GM19468 (cell line): ENCODE measurements at regions not wholly inside any gene's neighbourhood (a gene's known extent, or its start where the extent isn't known, plus 50 kb on each side); places are given as distances from the start of the nearest gene placed in this dataset.

Source experiments
- ATAC-seq: cut with Tn5 transposase; IDR thresholded peaks from one replicate; pipeline ENCODE4 v1.9.1; 2021; ENCODE audit warnings: mild to moderate bottlenecking, moderate library complexity, moderate number of reproducible peaks; ENCODE audit not compliant: unreplicated experiment; ENCODE audit errors: extremely low read depth

DNA sequence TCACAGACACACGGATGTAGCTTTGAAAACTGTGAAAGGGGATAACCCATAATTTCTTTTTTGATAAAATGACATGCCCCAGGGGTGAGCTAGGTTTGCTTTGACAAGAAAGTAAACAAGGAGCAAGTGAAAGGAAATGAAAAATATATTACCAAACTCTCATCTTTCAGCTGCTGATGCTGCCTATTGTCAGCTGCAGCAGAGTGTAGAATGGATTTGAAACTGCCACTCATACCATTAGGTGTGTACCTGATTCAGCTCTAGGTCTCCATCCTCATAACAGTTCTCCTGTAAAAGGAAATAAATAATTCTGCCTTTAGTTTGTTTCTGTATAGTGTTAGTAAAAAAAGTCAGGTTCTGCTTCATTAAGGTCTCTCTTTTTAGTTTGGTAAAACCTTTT lies 415.1 kb upstream of the MARCKS start:
- ATAC-seq: no peak

DNA sequence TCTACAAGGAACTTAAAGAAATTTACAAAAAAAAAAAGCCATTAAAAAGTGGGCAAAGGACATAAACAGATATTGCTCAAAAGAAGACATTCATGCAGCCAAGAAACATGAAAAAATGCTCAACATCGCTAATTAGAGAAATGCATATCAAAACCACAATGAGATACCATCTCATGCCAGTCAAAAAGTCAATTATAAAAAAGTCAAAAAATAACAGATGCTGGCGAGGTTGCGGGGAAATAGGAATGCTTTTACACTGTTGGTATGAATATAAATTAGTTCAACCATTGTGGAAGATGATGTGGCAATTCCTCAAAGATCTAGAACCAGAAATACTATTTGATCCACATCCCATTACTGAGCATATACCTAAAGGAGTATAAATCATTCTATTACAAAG lies 411.9 kb upstream of the MARCKS start:
- ATAC-seq: no peak

DNA sequence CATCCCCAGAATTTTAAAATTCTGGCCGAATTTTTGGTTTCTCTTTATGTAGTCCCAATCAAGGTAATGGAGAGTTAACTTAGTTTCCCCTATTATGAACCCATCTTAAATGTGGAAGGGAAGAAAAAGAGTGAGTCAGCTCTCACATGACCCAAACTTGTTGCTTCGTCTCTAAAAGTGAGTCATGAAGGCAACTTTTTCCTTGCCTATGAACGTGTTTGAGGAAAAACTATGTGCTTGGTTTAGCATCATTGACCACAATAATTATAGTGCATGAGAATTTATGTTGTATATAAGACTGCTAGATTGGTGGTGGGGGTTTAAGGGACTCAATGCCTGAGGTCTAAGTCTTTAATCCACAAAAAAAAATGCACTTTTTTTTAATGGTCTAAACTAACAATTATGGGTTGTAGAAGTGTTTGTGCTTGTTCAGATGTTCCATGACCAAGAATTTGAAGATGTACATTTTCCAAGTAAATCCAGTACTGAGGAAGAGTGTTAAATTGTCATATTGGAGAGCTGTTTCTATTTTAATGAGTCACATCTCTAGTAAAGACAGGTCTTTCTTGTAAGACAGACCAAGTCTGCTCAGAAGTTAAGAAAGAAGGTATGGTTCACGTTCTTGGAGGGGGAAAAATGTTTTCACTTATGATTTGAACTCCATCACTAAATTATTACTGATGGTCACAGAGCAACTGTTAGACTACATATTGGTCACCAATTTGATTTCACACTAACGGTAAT lies 409.9 kb upstream of the MARCKS start:
- no peak for ATAC-seq

DNA sequence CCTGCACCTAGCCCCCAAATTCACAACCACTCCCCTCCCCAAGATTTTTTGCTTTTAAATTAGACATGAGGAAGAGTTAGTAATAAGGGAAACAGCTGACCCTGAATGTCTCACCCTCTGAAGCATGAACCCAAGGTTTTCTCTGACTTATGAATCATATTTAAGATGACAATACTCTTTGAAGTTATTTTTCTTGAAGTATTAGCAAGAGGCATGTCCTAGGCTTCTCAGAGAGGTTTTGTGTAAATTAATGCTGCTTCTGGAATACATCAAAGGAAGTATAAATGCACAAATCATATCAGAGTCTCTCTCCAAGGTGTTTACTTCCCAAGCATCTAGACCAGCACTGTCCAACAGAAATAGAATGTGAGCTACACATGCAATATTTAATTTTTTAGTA lies 408.1 kb upstream of the MARCKS start:
- no peak for ATAC-seq

DNA sequence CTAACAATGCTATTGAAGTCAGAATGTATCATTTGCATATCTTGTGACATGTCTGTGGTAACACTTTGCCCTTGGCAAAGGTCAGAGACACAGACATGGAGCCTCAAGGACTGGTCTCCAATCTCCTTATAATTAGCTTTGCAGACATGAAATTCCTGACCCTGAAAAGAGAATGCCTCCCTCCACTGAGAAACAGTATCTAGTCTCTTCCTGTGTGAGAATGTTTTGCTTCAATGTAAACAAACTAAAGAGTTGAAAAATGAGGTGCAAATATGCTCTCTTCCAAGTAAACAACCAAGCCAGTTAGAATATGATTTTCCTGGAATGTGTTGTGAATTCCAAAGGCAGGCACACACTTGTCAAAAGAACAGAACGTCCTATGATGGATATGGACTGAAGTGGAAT lies 407.1 kb upstream of the MARCKS start:
- ATAC-seq: no peak

DNA sequence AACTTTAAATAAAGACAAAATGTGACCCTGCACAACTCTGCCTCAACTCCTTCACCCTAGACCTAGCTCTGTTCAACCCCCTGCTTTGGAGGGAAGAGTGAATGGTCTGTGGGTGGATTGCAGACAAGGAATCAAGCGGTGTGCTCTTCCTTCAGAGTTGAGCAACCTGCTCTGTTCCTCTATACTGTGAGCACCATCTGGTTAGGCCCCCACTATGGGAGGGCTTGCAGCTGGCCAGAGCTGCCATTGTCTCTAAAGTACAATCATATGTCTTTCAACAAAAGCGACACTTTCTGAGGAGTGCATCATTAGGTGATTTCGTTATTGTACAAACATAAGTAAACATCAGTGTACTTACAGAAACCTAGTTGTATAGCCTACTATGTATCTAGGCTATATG lies 406.1 kb upstream of the MARCKS start:
- ATAC-seq: no peak

DNA sequence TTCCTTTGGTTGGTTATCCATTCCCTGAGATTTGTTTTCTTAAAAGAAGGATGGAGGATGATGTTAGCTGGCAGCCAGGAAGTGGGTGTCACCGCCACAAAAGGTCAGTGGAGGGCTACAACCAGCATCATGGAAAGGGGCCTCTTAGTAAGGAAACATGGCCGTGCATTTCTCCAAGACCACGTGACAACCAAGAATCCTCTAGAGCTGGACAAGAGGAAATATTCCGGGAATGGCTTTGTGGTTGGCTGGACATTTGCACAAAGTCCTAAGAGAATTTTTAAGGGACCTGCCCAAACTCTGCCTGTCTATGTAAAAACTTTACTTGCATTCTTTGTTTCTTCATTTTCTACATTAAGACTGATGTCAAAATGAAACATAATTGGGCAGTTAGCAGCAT lies 399.9 kb upstream of the MARCKS start:
- ATAC-seq: no peak

DNA sequence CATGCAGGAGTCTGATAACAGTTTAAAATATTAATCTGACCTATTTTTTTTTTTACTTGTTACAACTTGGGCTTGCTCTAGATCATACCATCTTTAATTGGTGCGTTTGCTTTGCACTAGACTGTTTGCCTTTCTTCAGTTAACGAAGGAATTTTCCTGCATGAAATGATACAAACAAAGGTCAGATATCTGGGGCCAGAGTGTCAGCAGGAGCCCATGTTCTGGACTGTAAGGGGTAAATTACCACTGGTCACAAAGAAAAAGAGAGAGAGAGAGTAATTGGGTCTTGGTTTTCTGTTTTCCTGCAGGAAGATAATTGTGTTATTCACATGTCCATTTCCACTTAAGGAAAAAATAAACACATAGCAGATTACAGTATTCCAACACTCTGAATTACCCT lies 399.4 kb upstream of the MARCKS start:
- ATAC-seq: no peak

DNA sequence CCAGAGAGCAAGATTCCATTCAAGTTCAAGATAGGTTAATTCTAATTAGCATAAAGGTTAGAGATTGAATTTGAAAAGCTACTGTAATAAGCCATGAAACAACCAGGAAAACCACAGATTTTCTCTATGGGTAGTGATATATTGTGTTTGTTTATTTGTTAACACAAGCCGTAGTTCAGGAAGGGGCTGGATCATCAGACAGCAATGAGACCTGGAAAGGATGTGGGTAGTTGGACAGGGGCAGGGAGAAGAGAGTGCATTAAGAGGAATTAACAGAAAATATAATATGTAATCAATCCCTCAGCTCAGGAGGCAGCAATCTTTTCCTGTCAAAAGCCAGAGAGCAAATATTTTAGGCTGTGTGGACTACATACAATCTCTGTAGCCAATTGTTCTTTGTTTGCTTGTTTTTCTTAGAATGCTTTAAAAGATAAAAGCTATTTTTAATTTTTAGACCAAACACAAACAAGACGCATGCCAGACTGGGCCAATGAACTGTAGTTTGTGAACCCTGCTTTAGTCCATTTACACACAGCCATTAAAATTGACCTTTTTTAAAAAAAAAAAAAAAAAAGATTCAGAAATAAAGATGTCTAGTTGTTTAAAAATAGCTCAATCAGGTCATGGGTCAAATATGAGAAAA lies 398.7 kb upstream of the MARCKS start:
- ATAC-seq: no peak

DNA sequence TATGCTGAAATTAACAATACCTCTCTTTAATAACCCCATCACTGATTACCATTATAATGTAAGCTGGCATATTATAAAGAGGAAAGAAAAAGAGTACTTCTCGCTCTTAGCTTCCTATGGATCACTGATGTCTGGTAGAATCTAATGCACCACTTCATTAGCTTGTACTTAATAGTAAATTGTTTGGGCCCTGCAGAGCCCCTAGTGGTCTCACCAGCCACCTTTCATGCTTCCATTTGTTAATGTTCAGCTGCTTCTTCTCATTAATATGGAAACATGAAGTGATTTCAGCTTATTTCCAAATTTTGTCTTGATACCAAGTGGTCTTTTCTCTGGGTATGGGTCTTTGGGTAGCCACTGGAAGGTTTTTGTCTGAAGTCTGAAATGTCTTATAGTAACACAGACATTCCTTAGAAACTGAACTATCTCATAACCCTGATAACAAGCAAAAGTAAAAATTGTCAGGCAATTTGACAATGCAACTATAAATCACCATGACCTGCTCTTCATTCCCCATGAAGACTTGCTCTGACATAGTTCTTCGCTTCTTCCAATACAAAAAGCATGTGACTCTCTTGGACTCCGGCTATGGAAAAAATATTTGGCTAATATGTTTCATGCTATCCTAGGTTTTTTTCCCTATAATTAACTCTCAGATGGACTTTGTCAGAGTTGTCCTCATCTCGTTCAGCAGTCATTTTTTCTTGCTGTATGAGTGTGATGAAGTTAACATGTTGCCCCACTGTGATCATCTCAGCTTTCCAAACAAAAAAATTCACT lies 395.8 kb upstream of the MARCKS start:
- ATAC-seq: no peak

DNA sequence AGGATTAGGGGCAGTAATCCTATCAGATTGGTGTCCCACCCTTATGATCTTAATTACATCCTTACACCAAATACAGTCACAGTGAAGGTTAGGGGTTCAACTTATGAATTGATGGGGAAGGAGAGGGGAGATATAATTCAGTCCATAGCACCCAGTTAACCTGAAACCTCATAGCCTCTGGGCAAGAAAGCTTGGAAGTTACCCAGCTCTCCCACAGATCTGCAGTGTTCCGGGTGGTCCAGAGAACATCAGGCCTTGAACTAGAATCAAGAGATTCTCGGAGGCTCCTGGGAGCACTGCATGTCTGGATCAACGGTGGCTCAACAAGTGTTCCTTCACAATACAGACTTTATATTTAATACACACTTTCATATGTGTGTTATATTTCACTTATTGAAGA lies 392.6 kb upstream of the MARCKS start:
- no peak for ATAC-seq

DNA sequence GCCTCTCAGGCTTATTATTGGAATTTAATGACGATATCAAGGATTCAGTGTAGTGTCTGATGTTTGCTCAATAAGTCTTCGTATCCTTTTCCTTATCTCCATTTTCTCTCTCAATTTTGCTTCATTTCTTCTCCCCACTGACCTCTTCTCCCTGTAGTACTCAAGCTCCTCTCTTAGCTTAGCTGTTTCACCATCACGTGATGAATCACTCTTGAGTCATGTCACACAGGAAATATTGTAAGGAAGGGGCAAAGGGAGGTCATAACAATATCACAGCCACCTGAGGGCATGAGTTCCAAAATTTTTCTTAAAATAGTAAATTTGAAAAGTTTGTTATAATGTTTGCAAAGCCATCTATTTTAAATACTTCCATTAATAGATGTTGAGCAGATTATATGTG lies 392.2 kb upstream of the MARCKS start:
- no peak for ATAC-seq

DNA sequence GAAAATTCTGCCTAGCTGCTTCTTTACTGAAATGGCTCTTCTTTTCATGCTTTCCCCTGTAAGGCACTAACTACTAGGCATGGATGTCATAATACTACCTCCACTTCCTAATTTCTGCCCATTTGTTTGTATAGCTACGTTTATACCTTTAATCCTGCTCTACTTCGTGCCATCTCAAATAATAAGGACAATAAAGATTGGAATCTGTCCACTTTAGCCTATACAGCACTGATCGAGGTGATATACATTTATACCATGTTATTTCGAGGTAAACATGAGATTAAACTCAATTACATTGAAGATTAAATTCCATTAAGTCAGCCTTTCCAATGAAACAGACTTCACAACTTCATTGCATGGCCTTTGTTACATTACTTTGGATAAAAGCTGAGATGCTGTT lies 390.6 kb upstream of the MARCKS start:
- ATAC-seq: no peak

DNA sequence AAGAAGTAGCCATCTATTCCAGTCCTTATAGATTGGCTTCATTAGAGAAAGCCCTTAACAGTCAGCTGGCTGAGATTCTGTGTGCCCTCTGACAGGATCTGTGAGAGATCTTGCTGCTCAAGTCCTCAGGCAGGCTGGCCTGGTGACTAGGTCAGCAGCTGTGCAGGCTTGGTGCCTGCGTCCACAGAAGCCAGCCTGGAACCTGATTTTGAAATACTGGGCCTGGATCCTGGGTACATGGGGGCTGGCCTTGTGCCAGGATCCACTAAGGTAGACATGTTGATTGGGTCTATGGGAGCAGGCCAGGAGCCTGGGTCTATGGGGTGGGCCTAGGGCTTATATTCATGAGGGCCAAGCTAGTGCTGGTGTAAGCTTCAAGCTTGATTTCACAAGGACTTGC lies 381.8 kb upstream of the MARCKS start:
- ATAC-seq: no peak

DNA sequence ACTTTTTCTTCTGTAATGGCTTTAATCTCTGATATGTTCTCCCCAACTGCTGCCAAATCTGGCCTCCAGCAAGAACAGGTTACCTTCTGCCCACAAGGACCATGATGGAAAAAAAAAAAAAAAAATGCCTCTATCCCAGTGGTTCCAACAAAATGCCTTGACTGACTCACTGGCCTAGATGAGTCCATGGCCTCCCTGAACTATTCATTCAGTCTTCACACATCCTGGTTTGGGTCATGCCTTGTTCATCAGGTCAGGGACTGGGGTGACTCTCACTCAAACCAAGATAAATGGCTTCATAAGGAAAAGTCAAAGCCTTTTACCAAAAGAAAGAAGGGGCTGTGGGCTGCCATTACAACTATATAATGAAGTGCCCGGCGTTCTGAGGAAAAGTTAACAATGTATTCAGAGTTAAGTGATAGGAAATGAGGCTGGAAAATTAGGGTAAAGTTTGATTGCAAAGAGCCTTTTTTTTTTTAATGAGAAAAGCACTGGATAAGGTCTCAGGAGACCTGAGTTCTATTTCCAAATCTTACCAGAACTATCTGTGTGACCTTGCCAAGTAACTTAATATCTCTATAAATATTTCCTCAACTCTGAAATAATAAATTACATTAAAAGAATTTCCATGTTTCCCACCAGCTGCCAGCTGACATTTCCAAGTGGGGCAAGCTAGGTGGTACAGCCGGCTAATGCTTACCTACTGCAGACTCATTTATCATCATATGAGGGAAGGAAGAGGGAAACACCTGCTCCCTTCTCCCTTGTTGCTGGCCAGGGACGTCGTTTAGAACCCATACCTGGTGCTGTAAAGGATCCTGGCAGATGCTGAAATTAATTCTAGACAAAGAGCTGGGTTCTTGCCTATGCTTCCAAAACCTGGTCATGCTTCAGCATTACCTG lies 380.0 kb upstream of the MARCKS start:
- no peak for ATAC-seq

DNA sequence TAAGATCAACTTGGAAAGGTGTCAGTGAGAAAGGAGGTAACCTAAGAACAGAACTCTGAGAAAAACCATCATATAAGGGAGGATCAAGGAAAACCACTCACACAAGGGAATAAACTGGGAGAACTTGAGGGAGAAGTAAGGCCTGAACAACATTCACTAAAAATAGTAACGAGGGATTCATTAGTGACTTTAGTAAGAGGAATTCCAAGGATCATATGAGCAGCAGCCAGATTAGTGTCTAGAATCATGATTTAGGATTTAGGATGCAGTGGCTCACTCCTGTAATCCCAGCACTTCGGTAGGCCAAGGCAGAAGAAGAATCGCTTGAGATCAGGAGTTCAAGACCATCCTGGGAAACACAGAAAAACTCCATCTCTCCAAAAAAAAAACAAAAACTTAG lies 376.5 kb upstream of the MARCKS start:
- no peak for ATAC-seq

DNA sequence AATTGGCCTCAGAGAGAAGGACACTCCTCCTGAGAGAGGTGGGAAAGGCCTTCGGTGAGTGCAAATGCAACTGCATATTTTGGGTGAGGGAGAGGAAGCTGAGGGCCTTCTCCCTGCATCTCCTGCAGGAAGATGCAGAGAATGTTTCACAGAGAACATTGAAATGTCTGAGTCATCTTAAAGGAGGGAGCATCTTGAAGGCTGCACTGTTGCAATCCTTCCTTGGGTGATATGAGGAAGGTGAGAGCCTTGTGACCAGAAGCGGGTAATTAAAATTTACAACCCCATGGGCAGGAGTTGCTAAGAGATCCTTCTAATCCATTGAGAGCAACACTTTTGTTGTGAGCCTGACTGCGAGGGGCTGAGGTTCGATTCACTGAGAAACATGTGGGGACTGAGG lies 375.7 kb upstream of the MARCKS start:
- ATAC-seq: no peak

DNA sequence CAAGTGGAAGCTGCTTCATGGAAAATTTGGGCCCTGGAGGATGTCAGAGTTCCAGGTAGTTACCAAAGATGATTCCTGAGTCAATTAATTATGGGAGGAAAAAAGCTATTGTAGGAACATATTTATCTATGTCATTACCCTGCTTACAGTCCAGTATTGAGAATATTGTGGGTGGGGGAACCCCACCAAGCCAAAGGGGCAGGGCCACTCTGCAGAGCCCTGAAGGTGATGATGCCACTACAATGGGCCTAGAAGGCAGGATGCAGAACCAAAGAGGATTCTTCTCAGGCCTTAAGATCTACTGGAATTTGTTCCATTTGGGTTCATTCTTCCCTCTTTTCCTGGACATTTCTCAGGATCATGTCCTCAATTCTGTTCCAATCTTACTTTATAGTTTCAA lies 375.2 kb upstream of the MARCKS start:
- no peak for ATAC-seq

DNA sequence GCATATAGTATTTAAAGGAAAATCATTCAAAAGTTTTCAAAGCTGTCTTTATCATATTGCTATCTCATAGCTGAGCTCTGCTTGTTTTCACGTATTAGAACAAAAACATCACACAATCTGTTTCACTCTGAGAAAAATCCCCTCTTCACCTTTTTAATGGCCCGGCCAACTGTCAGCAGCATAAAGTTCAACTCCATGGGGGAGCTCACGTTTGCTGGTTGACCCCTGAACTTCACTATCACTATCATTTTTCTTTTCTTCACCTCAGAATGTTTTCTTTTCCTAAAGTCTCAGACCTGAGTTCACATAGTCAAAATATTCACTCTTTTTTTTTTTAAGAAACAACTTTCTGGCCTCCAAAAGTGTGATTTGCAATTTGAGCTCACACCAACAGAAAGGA lies 374.4 kb upstream of the MARCKS start:
- ATAC-seq: no peak

DNA sequence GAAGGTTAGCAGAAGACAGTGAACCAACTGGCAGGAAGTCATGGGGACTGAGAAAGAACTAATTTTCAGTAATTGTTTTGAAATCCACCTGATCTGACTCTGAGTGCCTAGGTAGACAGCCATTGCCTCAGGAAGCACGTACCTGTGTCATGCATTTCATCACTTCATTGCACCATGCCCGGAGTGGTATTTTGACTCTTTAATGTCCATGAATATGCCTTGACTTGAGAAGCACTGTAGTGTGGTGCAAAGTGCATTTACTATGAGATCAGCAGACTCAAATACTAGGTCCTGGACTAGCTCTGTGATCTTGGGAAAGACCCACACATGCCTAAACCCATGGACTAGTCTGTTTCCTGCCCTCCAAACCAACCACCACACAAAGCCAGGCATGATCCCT lies 370.9 kb upstream of the MARCKS start:
- no peak for ATAC-seq
